ENCODE measurements at regions not wholly inside any gene's neighbourhood (a gene's known extent, or its start where the extent isn't known, plus 50 kb on each side); places are given as distances from the start of the nearest gene placed in this dataset.
"Not testable (repeated sequence)": the region's sequence is repeated elsewhere in the genome, so short reads cannot be mapped to it uniquely, and the experiment has no call there.

DNA sequence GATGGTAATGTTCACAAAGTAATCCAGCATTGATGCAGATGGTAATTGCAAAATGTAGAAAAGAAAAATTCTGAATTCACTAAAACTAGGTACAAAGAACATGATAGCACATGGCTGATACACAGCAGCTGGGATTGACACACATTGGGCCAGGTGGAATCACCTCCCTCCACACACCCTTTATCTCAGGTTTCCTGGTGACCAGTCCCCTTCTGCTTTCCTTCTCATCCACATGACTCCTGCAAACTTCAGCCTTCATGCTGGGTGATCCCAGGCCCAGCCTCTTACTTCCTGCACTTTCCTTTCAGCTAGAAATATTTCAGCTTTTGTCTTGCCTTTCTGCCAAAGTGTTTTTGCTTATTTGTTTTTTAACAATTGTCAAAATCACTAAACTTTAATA lies 246.9 kb downstream of the LNPK start:
- DNase-seq = no peak

DNA sequence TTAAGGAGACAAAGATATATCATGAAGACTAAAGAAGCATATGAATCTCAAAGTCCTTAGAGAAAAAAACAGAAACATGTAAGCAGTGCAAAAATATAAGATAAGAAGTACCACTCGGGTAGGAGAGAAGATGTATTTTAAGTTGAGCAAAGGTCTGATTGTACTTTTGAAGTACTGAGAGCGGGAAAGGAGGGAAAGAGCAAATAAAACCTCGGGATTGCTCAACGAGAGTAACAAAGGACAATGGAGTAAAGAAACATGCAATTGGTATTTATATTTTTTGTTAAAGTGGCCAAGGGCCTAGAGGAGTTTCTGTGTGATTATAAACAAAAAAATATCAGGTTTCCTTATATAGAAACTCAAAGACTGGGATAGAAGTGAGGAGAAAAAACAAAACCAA lies 251.9 kb downstream of the LNPK start:
- no peak for DNase-seq

DNA sequence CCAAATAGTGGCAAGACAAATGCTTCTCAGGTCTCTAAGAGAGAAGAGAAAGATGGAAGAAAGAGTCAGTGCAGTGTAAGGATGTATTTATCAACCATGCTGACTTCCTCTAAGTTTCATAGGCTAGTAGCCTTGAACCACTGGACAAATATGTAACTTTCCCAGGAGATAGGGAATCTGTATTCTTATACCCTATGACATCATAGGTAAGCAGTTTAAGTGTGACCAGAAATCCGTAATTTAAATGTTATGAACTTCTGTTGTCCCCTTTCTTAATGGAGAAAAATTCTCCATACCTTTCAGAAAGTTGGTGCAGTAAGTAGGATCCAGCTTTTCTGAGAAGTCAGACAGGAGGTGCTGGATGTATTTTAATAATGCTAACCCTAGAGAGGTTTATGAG lies 256.2 kb downstream of the LNPK start:
- DNase-seq = no peak

DNA sequence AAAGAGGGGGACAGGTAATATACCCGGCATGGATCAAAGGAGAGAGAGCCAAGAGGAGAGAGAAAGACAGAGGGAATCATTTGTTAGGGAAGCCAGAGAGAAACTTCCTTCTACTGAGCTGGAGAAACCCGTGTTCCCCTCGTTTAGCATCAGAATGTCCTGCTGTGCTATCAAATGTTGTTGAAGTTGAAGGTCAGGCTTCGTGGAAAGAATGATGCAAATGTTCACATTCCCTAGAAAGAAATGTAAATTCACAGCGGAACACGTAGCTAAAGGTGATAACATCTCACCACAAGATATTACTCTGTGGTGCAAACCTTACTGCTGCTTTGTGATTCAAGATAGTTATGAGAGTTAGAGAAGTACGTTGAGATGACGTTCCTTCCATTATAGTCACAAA lies 258.1 kb downstream of the LNPK start:
- DNase-seq = no peak

DNA sequence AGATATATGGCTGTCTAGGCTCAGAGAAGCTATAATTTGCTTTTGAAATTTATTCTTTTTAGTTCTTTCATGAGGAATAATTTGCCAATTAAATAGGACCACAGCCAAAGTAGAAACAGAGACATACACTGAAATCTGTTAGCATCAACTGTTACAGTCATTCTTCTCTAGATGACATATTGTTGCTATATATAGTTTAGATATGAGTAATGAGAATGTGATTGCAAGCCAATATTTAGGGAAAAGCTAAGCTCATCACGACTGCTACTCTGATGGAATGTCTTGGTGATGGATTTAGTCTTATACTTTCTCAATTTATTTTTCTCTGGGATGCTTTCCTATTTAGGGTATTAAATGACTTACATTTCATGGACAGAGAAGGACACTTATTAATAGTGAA lies 259.1 kb downstream of the LNPK start:
- DNase-seq = no peak

DNA sequence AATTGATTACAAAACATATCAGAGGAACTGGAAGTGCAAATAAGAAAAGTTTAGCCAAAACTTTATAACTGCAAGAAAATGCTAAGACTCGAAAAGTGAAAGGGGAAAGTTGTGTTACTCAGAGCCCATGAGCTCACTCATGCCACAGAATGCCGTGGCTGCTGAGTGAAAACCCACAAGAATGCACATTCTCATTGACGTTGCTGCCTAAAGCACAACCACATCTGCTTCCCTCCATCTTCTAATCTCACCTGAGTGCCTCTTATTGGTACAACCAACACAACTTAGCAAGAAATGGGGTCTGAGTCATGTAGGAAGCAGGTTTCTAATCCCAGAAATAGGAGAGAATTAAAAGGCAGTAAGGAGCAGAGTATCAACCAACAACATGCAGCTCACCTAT lies 259.7 kb downstream of the LNPK start:
- no peak for DNase-seq

DNA sequence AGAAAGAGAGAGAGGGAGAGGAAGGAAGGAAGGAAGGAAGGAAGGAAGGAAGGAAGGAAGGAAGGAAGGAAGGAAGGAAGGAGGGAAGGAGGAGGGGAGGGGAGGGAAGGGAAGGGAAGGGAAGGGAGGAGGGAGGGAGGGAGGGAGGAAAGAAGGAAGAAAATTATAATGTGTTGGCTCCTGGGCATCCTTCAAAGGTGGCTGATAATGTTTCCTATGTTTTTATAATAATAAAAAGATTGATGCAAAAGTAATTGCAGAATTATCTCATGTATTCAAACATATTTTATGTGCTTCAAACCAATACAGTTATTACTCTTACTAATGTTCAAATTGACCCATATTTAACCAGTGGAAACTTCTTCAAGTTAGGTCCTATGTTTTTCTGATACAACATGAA lies 260.9 kb downstream of the LNPK start:
- DNase-seq = no peak

DNA sequence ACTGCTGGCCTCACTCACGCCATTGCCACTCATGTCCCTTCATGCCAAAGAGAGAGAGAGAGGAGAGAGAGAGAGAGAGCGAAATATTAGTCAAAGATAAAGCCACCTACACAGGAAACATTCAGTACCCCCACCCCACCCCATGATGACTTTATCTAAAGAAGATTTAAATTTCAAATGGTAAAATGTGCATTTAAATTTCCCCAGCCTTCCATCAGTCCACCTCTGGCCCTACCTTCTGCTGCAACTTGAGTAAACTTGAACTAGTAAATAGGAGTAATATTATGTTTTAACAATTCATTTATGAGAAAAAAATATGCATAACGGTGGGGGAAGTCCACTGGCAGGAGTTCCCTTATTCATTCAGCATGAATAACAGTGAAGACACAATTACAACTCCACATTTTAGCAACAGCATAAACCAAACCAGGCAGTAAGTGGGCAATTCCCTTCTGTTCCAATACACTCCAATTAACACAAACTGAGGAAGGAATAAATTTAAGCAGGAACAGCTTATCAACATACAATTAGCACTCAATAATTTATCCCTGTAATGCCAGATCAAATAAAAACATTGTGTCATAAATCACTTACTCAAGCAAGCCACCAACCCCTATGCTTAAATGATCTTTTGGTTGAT lies 264.2 kb downstream of the LNPK start:
- DNase-seq = peak; percentile 22

DNA sequence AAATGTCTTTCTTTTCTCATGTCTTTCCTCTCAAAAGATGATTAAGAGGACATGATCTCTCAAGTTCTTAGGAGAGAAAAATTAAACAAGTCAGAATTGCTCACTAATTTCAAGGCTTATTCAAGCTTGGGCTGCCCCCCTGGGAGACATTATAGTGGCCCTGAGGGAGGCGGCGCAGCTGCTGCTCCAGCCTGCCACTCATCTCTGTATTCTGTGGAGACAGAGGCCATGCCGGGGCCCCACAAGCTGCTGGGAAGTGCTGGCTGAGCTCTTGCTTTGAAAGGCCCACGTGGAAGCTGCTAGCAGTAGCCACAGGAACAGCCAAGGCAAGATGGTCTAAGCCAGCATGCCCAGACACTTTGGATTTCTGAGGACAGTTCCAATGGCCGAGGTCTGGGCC lies 267.4 kb downstream of the LNPK start:
- DNase-seq = peak; percentile 9

DNA sequence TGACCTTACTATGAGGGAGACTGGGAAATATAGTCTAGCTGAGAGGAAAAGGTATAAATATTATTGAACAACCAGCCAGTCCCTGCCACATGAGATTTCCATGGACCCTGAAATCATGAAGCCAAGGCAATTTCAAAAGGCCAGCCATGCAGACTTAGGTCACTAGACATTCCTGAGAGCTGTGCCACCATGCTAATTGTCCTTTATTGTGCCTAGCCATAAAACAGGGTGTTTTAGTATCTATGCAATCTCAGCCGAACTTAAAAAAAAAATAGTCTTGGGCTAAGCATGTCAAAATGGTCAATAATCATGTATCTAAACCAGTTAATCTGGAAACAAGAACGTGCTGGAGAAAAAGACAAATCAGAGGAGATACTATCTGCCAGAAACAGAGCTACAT lies 269.5 kb downstream of the LNPK start:
- no peak for DNase-seq

DNA sequence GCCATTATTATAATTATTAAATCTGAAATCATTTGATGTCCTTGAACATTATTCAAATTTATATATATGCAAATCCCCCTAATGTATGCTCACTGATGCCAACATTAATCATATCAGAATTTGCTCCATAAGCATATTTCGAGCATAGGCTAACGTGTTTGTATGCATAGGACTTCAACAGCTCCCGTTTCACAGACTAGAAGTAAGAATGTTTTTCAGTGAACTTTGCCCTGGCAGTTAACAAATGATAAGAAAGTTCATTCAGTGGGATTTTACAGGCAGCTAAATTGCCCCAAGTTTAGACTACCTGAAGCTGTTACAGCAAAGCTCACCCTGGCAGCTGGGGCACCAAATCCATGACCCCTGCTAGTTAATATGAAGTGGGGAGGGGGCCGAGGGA lies 272.0 kb downstream of the LNPK start:
- DNase-seq = no peak

DNA sequence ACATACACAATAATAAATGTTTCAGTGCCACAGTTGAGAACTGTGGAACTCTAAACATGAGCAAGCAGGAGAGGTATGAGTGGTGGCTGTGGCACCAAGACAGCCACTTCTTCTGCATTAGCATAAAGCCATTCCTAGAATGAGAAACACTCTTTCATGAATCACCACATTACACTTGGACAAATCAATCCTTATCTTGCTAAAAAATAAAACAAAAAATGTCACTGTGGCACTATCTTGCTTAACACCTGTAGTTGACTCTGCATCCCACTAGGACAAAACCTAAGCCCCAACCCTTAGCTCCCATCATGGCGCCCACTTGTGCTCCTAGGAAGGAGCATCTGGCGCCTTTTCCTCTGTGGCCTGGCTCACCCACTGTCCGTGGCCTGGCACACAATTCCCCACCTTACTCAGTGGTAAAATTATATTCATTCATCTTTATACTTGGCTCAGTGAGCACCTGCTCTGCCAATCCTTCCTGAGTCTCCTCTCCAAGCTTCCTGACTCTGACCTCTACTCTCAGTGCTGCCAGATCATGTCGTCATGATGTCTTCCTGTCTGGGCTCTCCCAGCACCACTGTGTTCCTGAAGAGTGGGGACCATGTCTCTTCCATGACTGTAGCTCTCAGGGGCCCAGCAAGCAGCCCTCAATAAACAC lies 272.9 kb downstream of the LNPK start:
- no peak for DNase-seq

DNA sequence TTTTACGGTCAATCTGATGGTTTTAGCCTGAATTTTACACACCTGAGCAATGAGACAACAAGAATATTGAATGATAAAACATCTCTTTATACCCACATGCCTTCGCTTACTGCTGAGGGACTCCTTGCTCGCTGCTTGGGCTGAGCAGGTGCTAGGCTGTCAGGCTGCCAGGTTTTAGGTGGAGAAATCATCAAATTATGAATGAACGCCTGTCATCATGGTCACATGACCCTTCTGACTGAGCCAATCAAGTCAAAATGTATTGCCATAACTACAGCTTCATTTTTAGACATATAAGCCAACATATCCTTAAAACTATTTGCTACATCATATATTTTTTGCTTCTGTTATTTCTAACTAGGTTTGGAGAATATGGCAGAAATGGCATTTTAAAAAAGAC lies 274.0 kb downstream of the LNPK start:
- no peak for DNase-seq

DNA sequence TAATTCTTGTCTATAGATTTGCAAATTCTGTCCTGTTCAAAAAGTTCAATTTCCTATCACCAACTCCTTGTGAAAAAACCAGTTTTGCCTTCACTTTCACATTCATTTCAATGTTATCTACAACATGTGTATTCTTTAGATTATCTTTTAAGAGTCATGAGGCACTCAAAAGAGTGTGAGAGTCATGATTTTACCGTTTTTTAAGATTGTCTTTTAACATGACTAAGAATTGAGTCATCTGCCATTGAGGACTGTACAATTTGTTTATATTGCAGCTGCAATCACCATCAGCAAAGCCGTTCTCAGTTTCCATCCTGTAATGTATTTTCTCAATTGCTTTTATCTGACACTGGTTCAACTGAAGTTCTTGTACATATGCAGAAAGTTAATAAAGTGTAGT lies 275.8 kb downstream of the LNPK start:
- DNase-seq = no peak

DNA sequence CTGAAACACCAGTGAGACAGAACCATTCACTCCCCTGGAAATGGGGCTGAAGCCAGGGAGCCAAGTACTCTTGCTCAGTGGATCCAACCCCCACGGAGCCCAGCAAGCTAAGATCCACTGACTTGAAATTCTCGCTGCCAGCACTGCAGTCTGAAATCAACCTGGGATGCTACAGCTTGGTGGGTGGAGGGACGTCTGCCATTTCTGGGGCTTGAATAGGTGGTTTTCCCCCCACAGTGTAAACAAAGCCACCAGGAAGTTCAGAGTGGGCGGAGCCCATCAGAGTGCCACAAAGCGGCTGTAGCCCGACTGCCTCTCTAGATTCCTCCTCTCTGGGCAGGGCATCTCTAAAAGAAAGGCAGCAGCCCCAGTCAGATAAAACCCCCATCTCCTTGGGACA lies 292.8 kb downstream of the LNPK start:
- DNase-seq = no peak

DNA sequence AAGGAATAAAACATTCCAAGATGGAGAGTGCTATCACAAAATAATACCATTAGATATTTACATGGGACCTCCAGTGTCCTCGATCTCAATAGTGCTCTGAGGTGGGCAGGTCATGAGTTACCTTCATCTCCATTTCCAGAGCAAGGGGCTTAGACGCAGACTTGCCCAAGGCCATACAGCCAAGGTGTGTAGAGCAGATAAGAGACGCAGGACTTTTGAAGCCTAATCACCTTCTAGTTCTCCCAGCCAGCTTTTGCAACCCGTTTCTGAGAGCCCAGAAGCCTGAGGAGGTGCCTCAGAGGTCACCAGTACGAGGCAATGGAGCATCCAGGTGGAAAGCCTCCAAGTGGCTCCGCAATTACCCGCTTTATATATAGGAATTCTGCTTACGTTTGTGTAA lies 294.7 kb downstream of the LNPK start:
- no peak for DNase-seq

DNA sequence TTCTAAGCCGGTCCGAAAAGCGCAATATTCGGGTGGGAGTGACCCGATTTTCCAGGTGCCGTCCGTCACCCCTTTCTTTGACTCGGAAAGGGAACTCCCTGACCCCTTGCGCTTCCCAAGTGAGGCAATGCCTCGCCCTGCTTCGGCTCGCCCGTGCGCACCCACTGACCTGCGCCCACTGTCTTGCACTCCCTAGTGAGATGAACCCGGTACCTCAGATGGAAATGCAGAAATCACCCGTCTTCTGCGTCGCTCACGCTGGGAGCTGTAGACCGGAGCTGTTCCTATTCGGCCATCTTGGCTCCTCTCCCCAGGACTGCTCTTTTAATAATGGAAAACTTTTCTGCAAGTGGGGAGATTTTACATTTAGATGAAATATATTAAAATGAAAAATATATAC lies 297.5 kb downstream of the LNPK start:
- not testable (repeated sequence) for DNase-seq

DNA sequence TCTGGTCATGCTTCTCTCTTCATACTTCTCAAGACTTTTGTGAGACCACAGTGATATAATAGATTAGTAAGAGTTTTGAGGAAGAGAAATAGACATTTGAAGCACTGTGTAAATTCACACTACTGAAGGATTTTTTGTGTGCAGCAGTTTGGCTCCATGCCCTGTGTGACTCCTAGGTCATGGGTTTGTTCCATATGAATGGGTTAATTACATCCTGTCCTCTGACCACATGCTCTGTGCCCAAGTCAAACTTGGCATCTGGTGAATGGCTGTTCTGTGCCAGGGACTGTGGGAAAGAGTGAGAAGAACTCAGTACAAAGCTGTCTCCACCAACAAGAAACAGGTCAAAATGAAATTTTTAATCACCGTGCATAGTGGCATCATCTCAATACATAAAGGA lies 304.0 kb downstream of the LNPK start:
- DNase-seq = peak; percentile 2

DNA sequence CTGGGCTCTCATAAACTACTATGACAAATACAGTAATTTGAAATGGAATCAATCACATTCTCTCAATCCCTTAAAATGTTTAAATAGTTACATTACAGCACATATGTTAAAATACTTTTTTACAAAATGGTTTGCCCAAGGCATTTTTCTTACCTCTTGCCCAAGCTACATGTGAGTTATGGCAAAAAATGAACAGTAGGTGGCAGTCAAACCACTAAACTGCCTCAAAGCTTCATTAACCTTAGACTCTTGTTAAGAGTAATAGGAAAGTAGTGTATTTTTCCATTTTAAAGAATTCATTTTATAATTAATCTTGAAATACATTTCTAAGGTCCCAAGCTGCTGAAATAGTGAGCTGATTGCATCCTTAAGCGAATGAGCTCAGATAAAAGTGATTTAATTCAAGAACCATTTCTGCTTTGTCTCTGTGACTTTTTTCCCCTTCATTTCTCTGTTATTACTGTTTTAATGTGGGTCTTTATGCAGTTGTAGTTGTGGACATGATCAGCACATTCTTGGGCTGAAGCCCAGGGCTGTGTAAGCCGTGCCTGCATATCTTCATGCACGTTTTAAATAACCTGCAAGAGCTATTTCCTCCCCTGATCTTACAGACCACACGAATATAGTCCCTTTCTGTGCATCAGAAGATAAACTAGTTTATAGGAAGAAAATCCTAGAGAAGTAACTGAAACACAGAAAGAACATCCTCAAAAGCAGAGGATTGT lies 311.8 kb downstream of the LNPK start:
- peak; percentile 53 for DNase-seq

DNA sequence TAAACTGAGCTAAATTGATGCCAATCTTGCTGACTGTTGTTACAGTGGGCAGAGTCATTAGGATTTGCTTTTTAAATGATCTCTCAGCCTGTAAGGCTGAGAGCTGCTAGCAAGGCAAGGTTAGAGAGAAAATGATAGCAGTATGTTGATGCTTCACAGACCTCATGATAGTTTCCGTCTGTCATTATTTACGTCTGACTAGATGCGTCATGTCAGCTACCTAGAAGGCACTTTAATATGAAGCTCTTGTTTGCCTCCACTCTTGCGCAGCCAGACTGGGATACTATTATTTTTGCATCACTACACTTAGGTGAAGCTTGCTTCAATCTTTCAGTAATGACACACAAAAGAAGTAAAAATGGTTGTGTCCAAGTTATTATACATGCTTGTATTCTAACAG lies 313.8 kb downstream of the LNPK start:
- no peak for DNase-seq

DNA sequence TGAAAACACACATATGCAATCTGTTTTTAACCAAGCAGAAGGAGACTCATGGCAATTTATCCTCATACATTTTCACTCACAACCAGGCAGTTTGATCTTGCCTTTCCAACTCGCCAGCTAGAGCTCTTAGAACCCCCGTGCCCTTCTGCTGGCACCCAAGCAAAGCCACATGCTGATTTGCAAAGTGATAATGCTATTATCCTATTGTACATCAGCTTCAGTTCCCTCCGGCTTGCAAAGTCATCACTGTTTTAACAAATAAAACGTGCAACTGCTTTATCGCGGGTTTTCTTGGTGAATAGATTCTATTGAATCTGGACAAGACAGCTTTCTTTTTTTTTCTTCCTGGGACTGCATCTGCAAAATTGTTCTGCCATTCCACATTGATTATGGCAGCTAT lies 314.6 kb downstream of the LNPK start:
- DNase-seq = no peak

DNA sequence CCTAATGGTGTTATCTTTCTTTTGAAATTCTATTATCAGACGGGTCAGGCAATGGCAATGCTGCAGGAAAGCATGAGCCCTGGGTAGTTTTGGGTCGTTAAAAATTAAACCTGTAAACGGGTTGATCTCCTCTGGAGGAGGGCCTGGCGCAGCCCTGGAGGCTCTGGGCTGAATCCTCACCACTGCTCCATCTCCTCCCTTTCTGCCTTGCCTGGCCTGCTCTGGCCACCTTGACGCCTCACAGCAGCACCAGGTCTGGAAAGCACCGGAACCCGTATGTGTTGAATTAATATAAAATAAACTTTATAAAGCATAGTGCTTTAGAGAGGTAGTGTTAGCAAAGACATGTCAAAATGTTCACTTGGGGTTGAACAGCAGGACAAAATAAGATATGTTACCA lies 316.1 kb downstream of the LNPK start:
- DNase-seq = no peak

DNA sequence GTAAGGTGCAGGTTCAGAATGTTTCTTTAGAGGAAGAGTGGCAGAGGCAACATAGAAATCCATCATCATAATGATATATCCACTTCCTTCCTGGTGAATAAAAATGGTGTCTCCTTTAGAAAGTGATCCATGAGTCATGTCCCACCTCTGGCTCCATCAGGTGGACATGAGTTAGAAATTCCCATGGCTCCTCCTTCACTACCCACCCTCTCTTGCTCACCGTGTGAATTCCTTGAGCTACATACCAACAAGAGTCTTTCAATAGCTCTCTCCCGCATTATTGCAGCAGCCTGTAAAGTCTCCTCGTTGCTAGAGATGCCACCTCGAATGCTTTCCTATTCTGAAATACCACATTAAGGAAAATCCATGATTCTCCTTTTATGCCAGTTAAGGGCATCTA lies 317.6 kb downstream of the LNPK start:
- DNase-seq = no peak

DNA sequence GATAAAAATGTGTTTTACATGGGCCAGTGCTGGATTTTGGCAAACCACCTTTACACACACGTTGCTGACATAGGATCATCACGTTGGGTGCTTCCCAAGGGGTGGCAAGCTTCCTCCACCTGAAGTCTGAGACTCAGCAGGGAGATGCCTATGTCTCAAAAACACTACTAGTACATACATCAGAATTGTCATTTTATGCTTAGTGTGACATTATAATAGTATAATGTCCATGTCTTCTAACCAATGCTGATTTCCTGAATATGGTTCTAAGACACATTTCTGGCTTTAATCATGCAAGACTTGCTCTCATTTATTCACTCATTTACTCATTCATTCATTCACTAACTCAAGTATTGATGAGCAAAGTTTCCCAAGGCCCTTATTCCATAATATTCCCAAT lies 322.3 kb downstream of the LNPK start:
- DNase-seq = no peak

DNA sequence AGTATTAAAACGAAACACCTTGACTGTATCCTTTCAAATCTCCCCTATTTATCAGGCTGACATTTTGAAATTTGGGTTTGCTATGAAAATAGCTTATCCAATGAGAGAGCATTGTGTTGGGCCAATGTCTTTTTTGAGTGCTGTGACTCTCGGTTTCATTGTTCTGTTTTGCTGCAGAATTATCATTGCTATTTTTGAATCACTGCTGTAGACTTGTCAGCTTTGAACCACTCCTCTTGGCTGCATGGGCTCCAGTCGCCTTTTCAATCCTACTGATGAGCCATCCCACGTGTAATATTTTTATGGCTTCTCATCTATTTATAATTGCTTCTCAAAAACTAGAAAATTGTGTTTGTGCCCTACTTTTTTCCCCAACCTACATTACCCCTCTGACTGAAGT lies 322.8 kb downstream of the LNPK start:
- no peak for DNase-seq

Measured in NCI-H774 (cell line).